COLO668 (cell line): ENCODE measurements at regions not wholly inside any gene's neighbourhood (a gene's known extent, or its start where the extent isn't known, plus 50 kb on each side); places are given as distances from the start of the nearest gene placed in this dataset.

Source experiments
- DNase-seq: peaks from one replicate; lab custom pipeline; 2025; ENCODE audit not compliant: unreplicated experiment; lab: John Stamatoyannopoulos, UW

GRCh38 chr5:133779828-133780475, 167.6 kb upstream of the FSTL4 start:
- peak; percentile 1 for DNase-seq

GRCh38 chr5:133778636-133779035, 166.3 kb upstream of the FSTL4 start:
- no peak for DNase-seq

DNA sequence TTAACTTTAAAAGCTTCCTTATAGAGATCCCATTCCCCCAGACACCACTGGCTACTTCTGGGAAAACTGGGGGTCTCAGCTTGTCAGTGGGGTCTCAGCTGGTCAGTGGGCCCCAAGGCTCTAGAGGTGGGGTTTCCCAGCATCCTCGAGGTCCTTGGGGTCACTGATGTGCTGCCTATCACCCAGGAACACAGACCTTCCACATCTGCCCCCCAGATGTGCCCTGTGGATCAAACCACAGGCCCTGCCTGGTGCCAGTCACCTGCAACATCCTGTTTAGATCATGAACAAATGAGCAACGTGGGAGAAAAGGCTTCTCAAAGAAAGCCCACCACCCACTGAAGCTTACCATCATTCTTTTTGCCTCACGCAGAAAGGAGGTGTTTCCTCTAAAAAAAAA, 165.6 kb upstream of the FSTL4 start:
- DNase-seq: no peak

DNA sequence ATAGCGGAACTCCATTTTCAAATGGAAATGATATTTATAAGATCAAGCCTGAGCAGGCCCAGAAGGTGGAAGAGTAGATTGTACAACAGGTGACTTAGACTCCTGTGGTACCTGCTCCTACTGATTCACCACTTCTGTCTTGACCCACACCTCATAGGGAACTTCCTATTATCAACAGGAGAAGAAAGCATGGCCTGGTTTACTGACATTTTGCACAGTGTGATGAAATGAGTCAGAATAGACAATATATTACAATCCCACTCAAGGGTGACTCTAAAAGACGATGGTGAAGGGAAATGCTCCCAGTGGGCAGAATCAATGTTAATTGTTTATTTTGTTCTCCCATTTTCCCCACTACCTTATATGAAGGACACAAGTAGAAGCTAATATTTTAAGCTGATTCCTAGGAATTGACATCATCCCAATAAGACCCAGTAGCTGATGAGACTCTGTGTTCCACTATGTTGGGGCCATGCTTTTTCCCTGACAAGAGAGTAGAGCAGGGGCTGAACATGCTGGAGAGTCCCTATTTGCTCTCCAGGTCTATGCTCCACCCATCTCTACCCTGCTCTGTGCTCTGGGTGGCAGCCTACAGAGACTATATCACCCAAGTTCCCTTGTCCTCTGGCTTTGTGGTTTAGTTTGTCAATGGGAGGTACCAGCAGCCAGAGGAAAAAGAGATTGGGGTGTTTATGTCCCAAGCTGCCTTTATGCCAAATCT, 163.4 kb upstream of the FSTL4 start:
- no peak for DNase-seq

- no peak for DNase-seq
Measured at GRCh38 chr5:133773247-133774202, 161.2 kb upstream of the FSTL4 start.

DNA sequence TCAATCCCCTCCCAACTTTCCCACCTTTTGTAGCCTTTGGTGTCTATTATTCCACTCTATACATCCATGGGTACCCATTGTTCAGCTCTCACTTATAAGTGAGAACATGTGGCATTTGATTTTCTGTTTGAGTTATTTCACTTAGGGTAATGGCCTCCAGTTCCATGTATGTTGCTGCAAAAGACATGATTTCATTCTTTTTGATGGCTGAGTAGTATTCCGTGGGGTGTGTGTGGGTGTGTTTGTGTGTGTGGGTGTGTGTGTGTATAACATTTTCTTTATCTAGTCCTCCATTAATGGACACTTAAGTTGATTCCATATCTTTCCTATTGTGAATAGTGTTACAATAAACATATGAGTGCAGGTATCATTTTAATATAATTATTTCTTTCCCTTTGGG, 157.5 kb upstream of the FSTL4 start:
- DNase-seq: no peak

- DNase-seq: no peak
Measured at GRCh38 chr5:133763744-133764143, 151.4 kb upstream of the FSTL4 start.

DNA sequence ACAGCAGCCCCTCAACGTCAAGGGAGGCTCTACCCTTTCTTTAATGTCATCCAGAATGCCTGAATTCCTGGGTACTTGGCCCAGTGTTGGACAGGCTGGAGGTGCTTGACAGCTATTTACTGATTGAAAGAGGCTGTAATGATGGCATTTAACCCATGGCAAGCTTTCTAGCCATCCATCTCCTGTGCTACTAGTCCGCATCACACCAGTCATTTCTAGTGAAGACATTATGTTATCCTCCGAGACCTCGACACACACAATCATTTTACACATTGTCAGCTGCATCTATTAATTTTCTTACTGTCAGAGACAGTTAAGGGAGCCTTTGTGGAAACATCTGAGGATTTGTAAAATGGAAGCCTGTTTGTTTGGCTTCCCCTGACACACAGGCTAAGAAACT, 149.3 kb upstream of the FSTL4 start:
- no peak for DNase-seq

- DNase-seq: no peak
Measured at GRCh38 chr5:133760532-133760931, 148.2 kb upstream of the FSTL4 start.

DNA sequence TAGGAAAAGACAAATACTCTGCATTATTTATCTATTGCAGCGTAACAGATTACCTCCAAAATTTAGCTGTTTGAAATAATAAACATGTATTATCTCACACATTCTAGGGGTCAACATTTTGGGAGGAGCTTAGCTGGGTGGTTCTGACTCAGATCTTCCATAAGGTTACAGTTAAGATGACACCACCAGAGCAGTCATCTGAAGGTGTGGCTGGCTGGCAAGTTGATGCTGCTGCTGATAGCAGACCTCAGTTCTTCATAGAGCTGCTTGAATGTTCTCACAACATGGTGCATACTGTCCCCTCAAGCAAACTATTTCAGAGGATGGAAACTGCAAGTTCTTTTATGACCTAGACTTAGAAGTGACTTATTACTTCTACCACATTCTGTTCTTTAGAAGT, 146.3 kb upstream of the FSTL4 start:
- no peak for DNase-seq

DNA sequence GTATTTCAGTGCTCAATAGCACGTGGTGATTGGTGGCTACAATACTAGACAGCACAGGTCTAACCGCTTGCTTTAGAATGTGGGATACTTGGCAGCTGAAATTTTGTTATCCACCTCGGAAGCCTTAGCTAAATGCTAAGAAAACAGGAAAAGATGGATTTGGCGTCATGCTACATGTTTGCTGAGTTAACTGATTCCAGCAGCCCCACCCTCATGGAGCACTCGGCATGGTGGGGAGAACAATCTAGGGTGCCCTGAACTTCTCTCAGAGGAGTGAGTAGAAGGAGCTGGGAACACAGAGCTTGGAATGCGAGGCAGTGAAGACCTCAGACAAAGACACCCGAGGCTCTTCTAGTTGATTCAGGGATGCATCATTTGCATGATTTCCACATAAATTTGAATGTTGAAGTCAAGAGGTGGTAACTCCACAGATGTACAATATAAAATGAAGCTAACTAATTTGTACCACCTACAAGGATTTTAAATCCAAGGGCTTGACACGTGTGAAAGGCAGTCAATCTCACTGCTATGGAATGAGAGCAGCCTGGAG, 145.1 kb upstream of the FSTL4 start:
- no peak for DNase-seq

DNA sequence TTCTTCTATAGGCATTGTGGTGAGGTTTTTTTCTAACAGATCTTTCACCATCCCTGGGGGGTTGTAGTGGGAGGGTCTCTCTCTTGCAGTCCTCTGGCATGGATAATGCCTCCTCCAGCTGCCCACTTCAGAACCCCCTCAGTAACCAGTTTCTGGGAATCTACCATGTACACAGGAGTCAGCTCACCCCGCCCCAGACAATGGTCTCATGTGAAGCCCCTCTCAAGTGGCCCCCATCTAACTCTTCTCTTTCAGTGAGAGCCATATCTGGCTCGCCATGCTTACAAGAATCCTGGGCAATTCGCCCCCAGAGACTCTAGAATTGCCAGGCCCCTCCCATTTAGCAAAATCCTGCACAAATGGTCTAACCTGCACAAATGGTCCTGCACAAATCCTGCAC, 144.4 kb upstream of the FSTL4 start:
- DNase-seq: no peak

GRCh38 chr5:133756036-133756435, 143.7 kb upstream of the FSTL4 start:
- DNase-seq: no peak

DNA sequence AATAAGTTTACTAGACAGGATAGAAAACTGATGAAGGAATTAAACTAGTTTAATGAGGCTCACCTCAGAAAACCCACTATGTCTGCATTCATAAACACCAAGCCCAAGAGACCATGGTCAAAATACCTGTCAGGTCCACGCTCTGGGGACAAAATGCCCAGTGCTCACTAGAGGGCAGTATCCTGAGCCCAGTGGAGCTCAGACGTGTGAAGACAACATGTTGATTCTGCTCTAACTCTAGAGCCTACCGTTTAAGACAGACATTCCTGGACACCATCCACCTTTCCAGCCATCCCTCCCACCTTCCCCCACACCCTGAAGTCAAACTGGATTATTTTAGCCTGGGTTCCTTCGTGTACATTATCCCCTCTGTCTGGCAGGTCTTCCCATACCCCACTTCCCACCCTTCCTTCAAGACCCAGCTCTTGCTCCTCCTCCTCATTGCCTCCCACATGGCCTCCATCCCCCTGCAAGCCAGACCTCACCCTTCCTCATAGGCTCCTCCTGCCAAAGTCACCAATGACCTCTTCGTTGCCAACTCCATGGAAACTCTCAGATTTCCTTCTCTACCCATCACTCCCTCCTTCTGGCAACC, 142.3 kb upstream of the FSTL4 start:
- DNase-seq: peak; percentile 36

- no peak for DNase-seq
Measured at GRCh38 chr5:133753856-133754255, 141.5 kb upstream of the FSTL4 start.

GRCh38 chr5:133751846-133752245, 139.5 kb upstream of the FSTL4 start:
- DNase-seq: no peak

DNA sequence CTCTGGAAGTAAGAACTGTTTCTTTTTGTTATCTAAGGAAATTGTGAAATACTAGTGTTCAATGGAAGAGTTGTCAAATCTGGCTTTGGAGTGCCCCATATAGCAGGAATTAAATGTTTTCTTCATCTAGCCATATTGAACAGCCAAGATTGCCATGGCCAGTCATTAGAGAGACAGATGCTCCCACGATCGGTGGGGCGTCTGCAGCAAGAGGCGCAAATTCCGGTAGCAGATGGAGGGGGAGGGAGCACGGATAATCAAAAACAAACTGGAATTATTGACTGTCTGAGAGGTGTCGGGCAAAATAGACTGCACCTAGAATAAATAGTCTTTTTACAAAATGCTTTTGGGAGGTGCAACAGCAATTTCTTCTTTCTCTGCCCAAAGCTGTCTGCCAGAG, 139.1 kb upstream of the FSTL4 start:
- DNase-seq: no peak

- no peak for DNase-seq
Measured at GRCh38 chr5:133750856-133751255, 138.5 kb upstream of the FSTL4 start.

DNA sequence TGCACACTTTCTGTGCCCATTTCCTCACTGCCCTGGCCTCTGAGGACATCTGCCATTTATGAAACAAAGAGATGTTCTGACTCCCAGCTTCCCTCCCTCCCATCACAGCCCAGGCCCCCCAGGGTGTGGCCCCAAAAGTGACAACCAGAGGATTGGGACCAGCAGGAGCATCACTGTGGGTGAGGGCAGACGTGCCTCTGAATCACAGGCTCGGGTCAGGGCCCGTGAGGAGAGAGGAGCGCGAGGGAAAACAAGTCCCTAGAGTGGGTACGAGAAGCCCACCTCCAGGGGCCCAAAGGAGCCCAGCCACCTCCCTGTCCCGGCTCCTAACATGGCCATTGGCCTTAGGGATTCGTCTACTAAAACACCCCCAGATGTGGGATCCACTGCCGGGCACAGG, 138.0 kb upstream of the FSTL4 start:
- no peak for DNase-seq

DNA sequence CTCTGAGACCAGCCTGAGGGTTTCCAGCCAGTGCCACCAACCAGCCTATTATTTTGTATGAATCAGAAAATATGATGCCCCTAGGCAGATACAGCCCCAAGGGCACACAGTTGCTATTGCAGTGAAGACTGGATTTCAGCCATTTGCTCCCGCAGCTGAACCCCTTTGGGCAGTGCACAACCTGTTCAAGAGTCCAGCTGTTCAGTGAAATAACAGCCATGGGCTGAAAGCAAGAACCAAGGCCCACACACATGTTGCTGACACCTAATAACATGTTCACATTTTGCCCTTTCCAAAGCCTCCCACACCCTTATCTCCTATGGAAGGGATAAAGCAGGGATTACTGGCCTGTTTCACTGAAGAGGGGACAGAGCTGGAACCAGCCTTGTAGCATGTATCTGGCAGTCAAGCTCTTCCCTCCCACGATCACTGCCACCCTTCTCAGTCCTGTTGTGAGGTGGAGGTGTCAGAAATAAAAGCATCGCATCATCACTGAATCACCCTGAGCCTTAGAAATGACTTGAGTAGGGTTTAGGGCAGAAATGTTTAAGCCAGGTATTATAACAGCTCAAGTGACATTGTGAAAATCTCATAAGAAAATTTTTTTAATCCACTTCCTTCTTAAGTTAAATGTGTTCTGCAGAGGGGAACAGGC, 137.1 kb upstream of the FSTL4 start:
- no peak for DNase-seq

GRCh38 chr5:133746834-133747233, 134.5 kb upstream of the FSTL4 start:
- DNase-seq: peak; percentile 2
